Liver (tissue), 8 donors: ENCODE measurements at regions not wholly inside any gene's neighbourhood (a gene's known extent, or its start where the extent isn't known, plus 50 kb on each side); places are given as distances from the start of the nearest gene placed in this dataset.
"Not testable (repeated sequence)": the region's sequence is repeated elsewhere in the genome, so short reads cannot be mapped to it uniquely, and the experiment has no call there.

ENCODE experiments used
- DNase-seq: peaks from one replicate; pipeline ENCODE4 v3.0.0-alpha.2; 2017; ENCODE audit warnings: low spot score
- H3K27ac ChIP-seq, 2 donors: one replicate each; pipeline ENCODE4 v1.7.0; 2013; ENCODE audit warnings: inconsistent platforms in 2 of 2, low read length in 2 of 2, control low read depth in 1 of 2, low read depth in 1 of 2, mild to moderate bottlenecking in 1 of 2
- H3K27me3 ChIP-seq, 4 donors: one replicate each; pipeline versions ENCODE4 v1.6.1 to v1.7.0; 2013; ENCODE audit warnings: low read length in 3 of 4, inconsistent platforms in 1 of 4, mild to moderate bottlenecking in 1 of 4, moderate library complexity in 1 of 4; ENCODE audit not compliant: control insufficient read depth in 4 of 4, insufficient read depth in 4 of 4
- H3K36me3 ChIP-seq, 4 donors: one replicate each; pipeline versions ENCODE4 v1.6.1 to v1.7.0; 2013; ENCODE audit warnings: low read length in 3 of 4, mild to moderate bottlenecking in 3 of 4, low read depth in 1 of 4, moderate library complexity in 1 of 4; ENCODE audit not compliant: control insufficient read depth in 4 of 4, insufficient read depth in 3 of 4
- H3K4me1 ChIP-seq, 4 donors: one replicate each; pipeline versions ENCODE4 v1.6.1 to v1.7.0; 2013; ENCODE audit warnings: low read length in 3 of 4, mild to moderate bottlenecking in 3 of 4, moderate library complexity in 1 of 4; ENCODE audit not compliant: control insufficient read depth in 4 of 4, insufficient read depth in 4 of 4
- H3K4me3 ChIP-seq, 3 donors: one replicate each; pipeline versions ENCODE4 v1.6.1 to v1.7.0; 2013; ENCODE audit warnings: low read length in 3 of 3, control low read depth in 1 of 3, low read depth in 1 of 3, mild to moderate bottlenecking in 1 of 3
- H3K9ac ChIP-seq, 2 donors: one replicate each; pipeline ENCODE4 v1.7.0; 2013; ENCODE audit warnings: low read length in 2 of 2, mild to moderate bottlenecking in 2 of 2, moderate library complexity in 2 of 2, control low read depth in 1 of 2, low read depth in 1 of 2
- H3K9me3 ChIP-seq, 4 donors: one replicate each; pipeline versions ENCODE4 v1.6.1 to v1.7.0; 2013; ENCODE audit warnings: low read length in 3 of 4; ENCODE audit not compliant: control insufficient read depth in 4 of 4
- RAD21 ChIP-seq, 2 donors: IDR thresholded peaks; 2 replicates each; pipeline ENCODE4 v1.6.1; 2016; ENCODE audit warnings: antibody characterized with exemption in 2 of 2, mild to moderate bottlenecking in 2 of 2
- WGBS: extraction: QIAGEN DNeasy Blood & Tissue Kit; methylation state at CpG from one replicate; pipeline ENCODE4 v1.1.7; 2013; 5-methylcytosine and 5-hydroxymethylcytosine counted together
- TF ChIP-seq, protein P1 (sequence below): fragments of 150-350 bp; IDR thresholded peaks from 2 replicates; pipeline ENCODE4 v1.5.1; 2017; ENCODE audit warnings: improper control_type of control experiment, low read depth, low read length; ENCODE audit not compliant: missing input control
- donor health status: healthy.
- donor health status: healthy.
- donor health status: healthy.
- donor health status: healthy.
- donor health status: healthy.

DNA sequence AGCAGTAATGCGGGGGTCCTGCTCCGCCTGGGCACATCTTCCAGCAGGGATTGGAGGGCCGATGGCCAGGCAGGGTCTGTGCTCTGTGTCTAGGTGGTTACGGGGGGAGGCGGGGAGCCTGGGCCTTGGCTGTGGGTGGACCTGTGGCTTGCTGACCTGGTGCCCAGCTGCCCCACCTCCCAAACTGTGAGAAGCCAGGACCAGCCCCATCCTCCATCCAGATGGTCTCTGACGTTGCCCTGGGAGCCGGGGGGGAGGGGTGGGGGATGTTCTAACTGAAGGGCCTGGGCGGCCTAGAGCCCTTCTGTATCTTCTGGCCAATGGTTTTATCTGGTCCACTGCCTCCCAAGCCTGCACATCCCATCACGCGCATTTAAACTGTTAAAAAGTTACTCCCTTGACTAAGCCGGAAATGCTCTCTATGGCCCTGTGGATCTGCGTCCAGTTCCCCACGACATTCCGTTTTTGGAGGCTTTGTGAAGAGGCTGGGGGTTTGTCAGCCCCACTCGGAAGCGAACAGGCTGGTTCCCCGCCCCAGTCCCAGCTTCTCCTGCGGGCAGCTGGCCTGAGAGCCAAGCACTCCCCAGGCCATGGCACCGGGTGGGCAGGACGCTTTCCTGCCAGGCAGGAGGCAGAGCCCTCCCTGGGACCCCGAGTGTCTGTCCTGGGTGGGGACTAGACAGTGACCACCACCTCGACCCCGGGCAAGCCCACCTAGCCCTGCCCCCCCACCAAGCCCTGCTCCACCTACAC lies 143.6 kb downstream of the IGLL1 start:
- DNase-seq, H3K9me3 ChIP-seq, H3K4me3 ChIP-seq, H3K36me3 ChIP-seq, H3K27ac ChIP-seq, H3K9ac ChIP-seq, H3K4me1 ChIP-seq, H3K27me3 ChIP-seq: not testable (repeated sequence)
- WGBS, result 86% methylated on average over 23 of the region's 23 CpGs

DNA sequence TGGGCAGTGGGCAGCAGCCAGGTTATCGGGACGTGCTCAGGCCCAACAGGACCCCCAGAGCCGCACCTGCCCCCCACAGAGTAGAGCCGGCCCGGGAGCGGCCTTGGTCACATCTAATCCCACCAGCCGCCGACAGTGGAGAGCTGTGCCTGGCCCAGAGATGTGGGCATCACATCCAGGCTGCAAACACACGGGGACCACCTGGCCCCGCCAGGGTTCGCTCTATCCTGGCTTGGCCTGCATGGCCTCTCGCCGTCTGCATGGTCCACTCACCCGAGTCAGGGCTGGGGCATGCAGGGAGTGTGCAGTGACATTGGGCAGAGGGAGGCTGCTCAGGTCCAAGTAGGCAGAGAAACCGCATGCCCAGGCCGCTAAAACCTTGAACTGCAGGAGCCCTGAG lies 144.9 kb downstream of the IGLL1 start:
- H3K9ac ChIP-seq, H3K4me3 ChIP-seq, H3K9me3 ChIP-seq, H3K27ac ChIP-seq, H3K27me3 ChIP-seq, H3K4me1 ChIP-seq, DNase-seq, H3K36me3 ChIP-seq: not testable (repeated sequence)
- WGBS, result 92% methylated on average over 16 of the region's 16 CpGs

DNA sequence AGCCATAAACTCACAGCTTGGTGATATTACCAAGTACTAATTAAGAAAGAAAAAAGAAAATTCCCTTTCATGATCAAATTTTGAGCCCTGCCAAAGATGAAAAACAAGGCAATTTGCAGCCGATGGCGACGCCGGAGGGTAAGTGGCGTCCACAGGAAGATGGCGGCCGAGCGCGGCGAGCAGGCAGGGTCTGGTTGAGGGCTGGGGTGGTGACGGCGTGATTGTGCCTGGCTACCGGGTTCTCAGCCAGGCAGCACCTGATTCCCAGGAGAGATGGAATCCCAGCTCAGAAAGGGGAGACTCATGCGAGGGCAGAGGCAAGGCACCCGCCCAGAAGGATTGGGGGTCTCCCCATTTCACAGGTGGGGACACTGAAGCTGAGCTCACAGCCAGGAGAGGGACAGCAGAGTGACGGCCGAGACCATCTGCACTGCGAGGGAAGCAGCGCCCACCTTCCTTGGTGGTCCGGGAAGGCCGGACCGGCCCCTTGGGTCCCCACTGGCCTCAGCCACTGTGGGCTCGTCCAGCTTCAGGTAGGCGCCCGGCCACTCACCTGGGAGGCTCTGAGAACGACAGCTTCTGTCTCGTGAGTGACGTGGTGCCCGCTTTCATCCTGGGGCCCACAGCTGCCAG lies 145.8 kb downstream of the IGLL1 start:
- not testable (repeated sequence) for H3K27me3 ChIP-seq, H3K27ac ChIP-seq, H3K9ac ChIP-seq, H3K4me1 ChIP-seq, DNase-seq, H3K36me3 ChIP-seq, H3K4me3 ChIP-seq, H3K9me3 ChIP-seq
- 94% methylated on average over 29 of the region's 29 CpGs for WGBS

DNA sequence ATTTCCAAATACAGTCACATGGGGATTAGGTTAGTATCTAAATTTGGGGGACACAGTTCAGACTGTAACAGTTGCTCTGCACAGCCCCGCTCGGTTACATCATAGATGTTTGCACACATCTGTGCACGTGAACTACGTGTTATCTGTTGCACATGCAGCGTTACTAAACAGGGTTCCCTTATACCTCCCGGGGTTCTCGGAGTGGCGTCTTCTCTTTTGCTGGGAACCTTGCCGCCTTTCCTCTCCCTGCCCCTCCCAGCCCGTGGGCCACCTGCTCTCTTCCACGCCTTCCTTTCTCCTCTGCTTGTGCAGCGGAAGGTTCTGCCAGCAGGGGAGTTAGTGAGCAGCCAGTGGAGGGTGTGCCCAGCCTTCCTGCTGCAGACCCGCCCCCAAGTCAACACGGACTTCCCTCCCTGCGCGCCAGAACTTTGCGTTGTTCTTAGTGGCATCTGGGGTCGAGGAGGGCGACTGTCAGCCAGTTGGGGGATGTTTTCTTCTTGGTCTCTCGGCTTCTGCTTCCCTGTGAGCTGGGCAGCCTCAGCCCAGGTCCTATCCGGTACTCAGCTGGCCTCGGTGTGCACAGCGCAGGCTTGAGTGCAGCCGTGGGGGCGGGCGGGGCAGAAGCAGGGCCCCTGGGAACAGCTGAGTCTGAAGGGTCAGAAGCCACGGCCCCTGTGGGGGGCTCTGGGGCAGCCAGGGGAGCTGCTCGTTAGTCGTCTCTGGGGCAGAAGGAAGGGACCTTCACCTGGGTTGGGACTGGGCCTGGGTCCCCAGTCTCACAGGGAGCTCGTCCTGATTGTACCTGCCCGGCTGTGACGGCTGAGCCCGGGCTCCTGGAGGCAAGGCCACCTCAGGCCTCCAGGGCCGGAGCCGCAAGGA lies 146.7 kb downstream of the IGLL1 start:
- whole genome bisulfite sequencing, result 14% methylated on average over 34 of the region's 35 CpGs
- H3K4me3 ChIP-seq, DNase-seq, H3K27me3 ChIP-seq, H3K9me3 ChIP-seq, H3K27ac ChIP-seq, H3K36me3 ChIP-seq, H3K9ac ChIP-seq, H3K4me1 ChIP-seq: not testable (repeated sequence)
- TF ChIP-seq, protein P1, sequence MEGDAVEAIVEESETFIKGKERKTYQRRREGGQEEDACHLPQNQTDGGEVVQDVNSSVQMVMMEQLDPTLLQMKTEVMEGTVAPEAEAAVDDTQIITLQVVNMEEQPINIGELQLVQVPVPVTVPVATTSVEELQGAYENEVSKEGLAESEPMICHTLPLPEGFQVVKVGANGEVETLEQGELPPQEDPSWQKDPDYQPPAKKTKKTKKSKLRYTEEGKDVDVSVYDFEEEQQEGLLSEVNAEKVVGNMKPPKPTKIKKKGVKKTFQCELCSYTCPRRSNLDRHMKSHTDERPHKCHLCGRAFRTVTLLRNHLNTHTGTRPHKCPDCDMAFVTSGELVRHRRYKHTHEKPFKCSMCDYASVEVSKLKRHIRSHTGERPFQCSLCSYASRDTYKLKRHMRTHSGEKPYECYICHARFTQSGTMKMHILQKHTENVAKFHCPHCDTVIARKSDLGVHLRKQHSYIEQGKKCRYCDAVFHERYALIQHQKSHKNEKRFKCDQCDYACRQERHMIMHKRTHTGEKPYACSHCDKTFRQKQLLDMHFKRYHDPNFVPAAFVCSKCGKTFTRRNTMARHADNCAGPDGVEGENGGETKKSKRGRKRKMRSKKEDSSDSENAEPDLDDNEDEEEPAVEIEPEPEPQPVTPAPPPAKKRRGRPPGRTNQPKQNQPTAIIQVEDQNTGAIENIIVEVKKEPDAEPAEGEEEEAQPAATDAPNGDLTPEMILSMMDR, result peak; percentile 33
- TF ChIP-seq RAD21 (IDR thresholded peaks at IDR 0.05), result peak in 1 of 2 donors; percentile 51

DNA sequence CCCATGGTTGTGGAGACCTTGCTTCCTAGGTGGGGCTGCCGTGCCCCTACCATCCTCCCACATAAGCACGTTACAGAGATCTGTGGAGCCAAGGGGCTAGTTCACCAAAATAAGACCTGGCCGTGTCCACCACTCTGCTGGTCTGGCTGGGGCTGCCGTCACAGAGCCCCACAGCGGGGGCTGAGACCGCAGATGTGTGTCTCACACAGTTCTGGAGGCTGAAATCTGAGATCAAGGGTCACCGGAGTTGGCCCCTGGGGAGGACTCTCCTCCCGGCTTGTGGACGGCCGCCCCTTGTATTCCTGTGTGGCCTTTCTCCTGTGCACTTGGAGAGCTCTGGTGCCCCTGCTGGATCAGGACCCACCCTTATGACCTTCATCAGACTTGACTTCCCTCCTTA lies 147.4 kb downstream of the IGLL1 start:
- not testable (repeated sequence) for H3K4me3 ChIP-seq, DNase-seq
- WGBS, result 74% methylated on average over 10 of the region's 10 CpGs

More for the DNA sequence above, 147.4 kb downstream of the IGLL1 start:
- not testable (repeated sequence) for H3K27me3 ChIP-seq, H3K36me3 ChIP-seq, H3K4me1 ChIP-seq, H3K9ac ChIP-seq, H3K9me3 ChIP-seq, H3K27ac ChIP-seq
